ENCODE measurements at regions not wholly inside any gene's neighbourhood (a gene's known extent, or its start where the extent isn't known, plus 50 kb on each side); places are given as distances from the start of the nearest gene placed in this dataset.

GRCh38 chr9:126125577-126125976 lies 201.1 kb upstream of the MVB12B start:
- DNase-seq (ENCODE audit: low spot score): no peak

- DNase-seq (ENCODE audit: low spot score): no peak
Observed at GRCh38 chr9:126125992-126126409, 200.6 kb upstream of the MVB12B start.

GRCh38 chr9:126126807-126127206 lies 199.8 kb upstream of the MVB12B start:
- DNase-seq (ENCODE audit: low spot score): no peak

- no peak for DNase-seq (ENCODE audit: low spot score)
Observed at GRCh38 chr9:126127591-126127990, 199.0 kb upstream of the MVB12B start.

- no peak for DNase-seq (ENCODE audit: low spot score)
Observed at GRCh38 chr9:126128494-126129142, 198.0 kb upstream of the MVB12B start.

GRCh38 chr9:126131066-126132010 lies 195.3 kb upstream of the MVB12B start:
- DNase-seq (ENCODE audit: low spot score): no peak

GRCh38 chr9:126132746-126133145 lies 193.9 kb upstream of the MVB12B start:
- no peak for DNase-seq (ENCODE audit: low spot score)

- no peak for DNase-seq (ENCODE audit: low spot score)
Observed at GRCh38 chr9:126144196-126144595, 182.4 kb upstream of the MVB12B start.

GRCh38 chr9:126144603-126145456 lies 181.8 kb upstream of the MVB12B start:
- no peak for DNase-seq (ENCODE audit: low spot score)

- DNase-seq (ENCODE audit: low spot score): no peak
Observed at GRCh38 chr9:126145887-126146253, 180.8 kb upstream of the MVB12B start.

- peak; percentile 30 for DNase-seq (ENCODE audit: low spot score)
Observed at GRCh38 chr9:126146254-126147145, 180.1 kb upstream of the MVB12B start.

- DNase-seq (ENCODE audit: low spot score): no peak
Observed at GRCh38 chr9:126147186-126147935, 179.3 kb upstream of the MVB12B start.

GRCh38 chr9:126147936-126148870 lies 178.4 kb upstream of the MVB12B start:
- no peak for DNase-seq (ENCODE audit: low spot score)

- no peak for DNase-seq (ENCODE audit: low spot score)
Observed at GRCh38 chr9:126148994-126149393, 177.6 kb upstream of the MVB12B start.

GRCh38 chr9:126149661-126150060 lies 177.0 kb upstream of the MVB12B start:
- no peak for DNase-seq (ENCODE audit: low spot score)

- no peak for DNase-seq (ENCODE audit: low spot score)
Observed at GRCh38 chr9:126150411-126151030, 176.1 kb upstream of the MVB12B start.

GRCh38 chr9:126151031-126151685 lies 175.5 kb upstream of the MVB12B start:
- DNase-seq (ENCODE audit: low spot score): no peak

- DNase-seq (ENCODE audit: low spot score): no peak
Observed at GRCh38 chr9:126151686-126152134, 174.9 kb upstream of the MVB12B start.
